ENCODE measurements at regions not wholly inside any gene's neighbourhood (a gene's known extent, or its start where the extent isn't known, plus 50 kb on each side); places are given as distances from the start of the nearest gene placed in this dataset.

DNA sequence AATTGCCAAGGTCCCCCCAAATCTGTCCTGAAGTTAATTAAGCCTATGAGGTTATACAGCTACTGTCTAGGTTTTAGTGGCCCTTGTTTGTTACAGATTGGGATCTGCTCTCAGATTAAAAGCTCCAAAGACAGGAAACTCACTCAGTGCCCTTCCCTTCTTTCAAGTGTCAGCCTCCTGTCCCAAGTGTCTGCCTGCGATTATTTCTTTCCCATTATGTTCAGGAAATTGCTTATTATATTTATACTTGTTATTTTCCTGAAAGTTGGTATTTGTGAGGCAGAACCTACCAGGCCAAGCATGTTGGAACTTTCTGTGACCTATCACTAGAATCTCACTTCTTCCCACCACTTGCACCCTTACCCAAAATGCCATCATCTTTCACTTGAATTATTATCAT lies 173.2 kb downstream of the AREG start:
- Histone ChIP-seq H3F3A (ENCODE audit: low read depth) (no peaks in the 10 kb centered on the region), H4K20me1 (ENCODE audit: insufficient read depth, low read length, poor library complexity, severe bottlenecking) (no peaks in the 10 kb centered on the region), H3K4me1 (ENCODE audit: insufficient read depth, low read length, poor library complexity, severe bottlenecking) (no peaks in the 10 kb centered on the region), H2AFZ (ENCODE audit: low read length) (no peak overlapping the region), H3K27me3 (ENCODE audit: insufficient read depth, low read length, poor library complexity, severe bottlenecking) (no peaks in the 10 kb centered on the region), H3K4me3 (ENCODE audit: low read length, poor library complexity, severe bottlenecking) (no peak overlapping the region), H3K4me2 (ENCODE audit: low read depth, low read length, poor library complexity, severe bottlenecking) (no peak overlapping the region), H3K9me3 (ENCODE audit: insufficient read depth, low read depth, low read length) (no peaks in the 10 kb centered on the region), H3K36me3 (ENCODE audit: insufficient read depth, low read length) (no peaks in the 10 kb centered on the region), H3K9ac (ENCODE audit: low read depth, low read length, poor library complexity, severe bottlenecking) (no peak overlapping the region), H3K9me2 (replicated peaks; ENCODE audit: low read depth, low read length) (no peaks in the 10 kb centered on the region), H3K79me2 (ENCODE audit: insufficient read depth, low read length) (no peaks in the 10 kb centered on the region)
- TF ChIP-seq EZH2phosphoT487 (IDR thresholded peaks at IDR 0.05; ENCODE audit: borderline replicate concordance), result no peak
- TF ChIP-seq, protein P1, sequence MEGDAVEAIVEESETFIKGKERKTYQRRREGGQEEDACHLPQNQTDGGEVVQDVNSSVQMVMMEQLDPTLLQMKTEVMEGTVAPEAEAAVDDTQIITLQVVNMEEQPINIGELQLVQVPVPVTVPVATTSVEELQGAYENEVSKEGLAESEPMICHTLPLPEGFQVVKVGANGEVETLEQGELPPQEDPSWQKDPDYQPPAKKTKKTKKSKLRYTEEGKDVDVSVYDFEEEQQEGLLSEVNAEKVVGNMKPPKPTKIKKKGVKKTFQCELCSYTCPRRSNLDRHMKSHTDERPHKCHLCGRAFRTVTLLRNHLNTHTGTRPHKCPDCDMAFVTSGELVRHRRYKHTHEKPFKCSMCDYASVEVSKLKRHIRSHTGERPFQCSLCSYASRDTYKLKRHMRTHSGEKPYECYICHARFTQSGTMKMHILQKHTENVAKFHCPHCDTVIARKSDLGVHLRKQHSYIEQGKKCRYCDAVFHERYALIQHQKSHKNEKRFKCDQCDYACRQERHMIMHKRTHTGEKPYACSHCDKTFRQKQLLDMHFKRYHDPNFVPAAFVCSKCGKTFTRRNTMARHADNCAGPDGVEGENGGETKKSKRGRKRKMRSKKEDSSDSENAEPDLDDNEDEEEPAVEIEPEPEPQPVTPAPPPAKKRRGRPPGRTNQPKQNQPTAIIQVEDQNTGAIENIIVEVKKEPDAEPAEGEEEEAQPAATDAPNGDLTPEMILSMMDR (conservative IDR thresholded peaks at IDR 0.05; ENCODE audit: low read length), result no peak

DNA sequence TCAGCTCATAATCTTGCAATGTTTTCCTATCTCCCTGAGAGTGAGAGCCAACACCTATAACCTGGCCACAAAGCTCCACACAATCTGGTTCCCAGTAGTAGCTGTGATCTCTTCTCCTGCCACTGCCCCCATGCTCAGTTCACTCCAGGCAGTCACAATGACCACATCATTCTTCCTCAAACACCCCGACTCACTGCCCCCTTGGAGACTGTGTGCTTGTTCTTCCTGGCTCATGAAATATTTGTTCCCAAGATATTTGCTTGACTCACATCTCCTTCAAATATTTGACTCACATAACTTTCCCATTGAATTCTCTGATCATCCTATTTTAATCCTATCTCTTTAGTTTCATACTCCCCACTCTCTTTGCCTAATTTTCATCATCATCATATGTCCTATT lies 173.7 kb downstream of the AREG start:
- Histone ChIP-seq H3K4me1 (ENCODE audit: insufficient read depth, low read length, poor library complexity, severe bottlenecking) (no peaks in the 10 kb centered on the region), H3K27me3 (ENCODE audit: insufficient read depth, low read length, poor library complexity, severe bottlenecking) (no peaks in the 10 kb centered on the region)
- no peak for TF ChIP-seq EZH2phosphoT487 (IDR thresholded peaks at IDR 0.05; ENCODE audit: borderline replicate concordance)
- TF ChIP-seq, protein P1 (conservative IDR thresholded peaks at IDR 0.05; ENCODE audit: low read length), result no peak

GRCh38 chr4:74619931-74620702 lies 174.2 kb downstream of the BTC start:
- Histone ChIP-seq H3K4me1 (ENCODE audit: insufficient read depth, low read length, poor library complexity, severe bottlenecking) (peaks cover 12% of the 10 kb centered on the region), H3K79me2 (ENCODE audit: insufficient read depth, low read length) (no peaks in the 10 kb centered on the region), H3K9me2 (replicated peaks; ENCODE audit: low read depth, low read length) (no peaks in the 10 kb centered on the region), H3K27me3 (ENCODE audit: insufficient read depth, low read length, poor library complexity, severe bottlenecking) (no peaks in the 10 kb centered on the region), H3K4me2 (ENCODE audit: low read depth, low read length, poor library complexity, severe bottlenecking) (no peak overlapping the region), H3K36me3 (ENCODE audit: insufficient read depth, low read length) (no peaks in the 10 kb centered on the region), H2AFZ (ENCODE audit: low read length) (no peak overlapping the region), H3K9ac (ENCODE audit: low read depth, low read length, poor library complexity, severe bottlenecking) (no peak overlapping the region), H4K20me1 (ENCODE audit: insufficient read depth, low read length, poor library complexity, severe bottlenecking) (no peaks in the 10 kb centered on the region), H3F3A (ENCODE audit: low read depth) (peaks cover 5% of the 10 kb centered on the region; the same call in 1 of the 2 replicates), H3K9me3 (ENCODE audit: insufficient read depth, low read depth, low read length) (no peaks in the 10 kb centered on the region), H3K4me3 (ENCODE audit: low read length, poor library complexity, severe bottlenecking) (no peak overlapping the region)
- TF ChIP-seq, protein P1 (conservative IDR thresholded peaks at IDR 0.05; ENCODE audit: low read length), result no peak
- no peak for TF ChIP-seq EZH2phosphoT487 (IDR thresholded peaks at IDR 0.05; ENCODE audit: borderline replicate concordance)

More for the DNA sequence above, 173.7 kb downstream of the AREG start:
- H3K36me3 ChIP-seq (ENCODE audit: insufficient read depth, low read length), result no peaks in the 10 kb centered on the region
- no peak overlapping the region for H3K4me3 ChIP-seq (ENCODE audit: low read length, poor library complexity, severe bottlenecking)
- no peaks in the 10 kb centered on the region for H3F3A ChIP-seq (ENCODE audit: low read depth)
- H2AFZ ChIP-seq (ENCODE audit: low read length), result no peak overlapping the region
- H3K4me2 ChIP-seq (ENCODE audit: low read depth, low read length, poor library complexity, severe bottlenecking), result no peak overlapping the region
- H3K9me2 ChIP-seq (replicated peaks; ENCODE audit: low read depth, low read length), result no peaks in the 10 kb centered on the region
- no peaks in the 10 kb centered on the region for H4K20me1 ChIP-seq (ENCODE audit: insufficient read depth, low read length, poor library complexity, severe bottlenecking)
- no peaks in the 10 kb centered on the region for H3K9me3 ChIP-seq (ENCODE audit: insufficient read depth, low read depth, low read length)
- no peak overlapping the region for H3K9ac ChIP-seq (ENCODE audit: low read depth, low read length, poor library complexity, severe bottlenecking)
- H3K79me2 ChIP-seq (ENCODE audit: insufficient read depth, low read length), result no peaks in the 10 kb centered on the region

Measured in Loucy (cell line).